Lung (tissue), 11 donors: ENCODE measurements at regions not wholly inside any gene's neighbourhood (a gene's known extent, or its start where the extent isn't known, plus 50 kb on each side); places are given as distances from the start of the nearest gene placed in this dataset.
A peak's percentile ranks its signal among the peaks of the same experiment; 100 is the strongest.

Experiments
- ATAC-seq: fragments of 200-7000 bp; cut with Tn5 transposase; one replicate; pipeline ENCODE4 v1.9.1; 2020; ENCODE audit warnings: moderate number of reproducible peaks; ENCODE audit not compliant: insufficient read depth, low FRiP score
- DNase-seq, 3 donors: peaks; one replicate each; pipeline ENCODE4 v3.0.0-alpha.2; 2013 to 2017
- H3K27ac ChIP-seq, 2 donors: one replicate each; pipeline ENCODE4 v1.5.1; 2013; ENCODE audit warnings: mild to moderate bottlenecking in 2 of 2, moderate library complexity in 2 of 2, control low read depth in 1 of 2, inconsistent platforms in 1 of 2, low read depth in 1 of 2, low read length in 1 of 2
- H3K27me3 ChIP-seq, 3 donors: one replicate each; pipeline ENCODE4 v1.5.1; 2013; ENCODE audit warnings: low read length in 2 of 3; ENCODE audit not compliant: control insufficient read depth in 3 of 3, insufficient read depth in 3 of 3
- H3K36me3 ChIP-seq, 4 donors: one replicate each; pipeline ENCODE4 v1.5.1; 2013; ENCODE audit warnings: low read length in 4 of 4, mild to moderate bottlenecking in 1 of 4, moderate library complexity in 1 of 4; ENCODE audit not compliant: control insufficient read depth in 4 of 4, insufficient read depth in 4 of 4
- H3K4me1 ChIP-seq, 5 donors: one replicate each; pipeline ENCODE4 v1.5.1; 2013; ENCODE audit warnings: low read length in 5 of 5, mild to moderate bottlenecking in 2 of 5, moderate library complexity in 1 of 5; ENCODE audit not compliant: control insufficient read depth in 5 of 5, insufficient read depth in 5 of 5
- H3K4me3 ChIP-seq: one replicate; pipeline ENCODE4 v1.5.1; 2013; ENCODE audit warnings: mild to moderate bottlenecking, control low read depth, moderate library complexity
- H3K9ac ChIP-seq, 2 donors: one replicate each; pipeline ENCODE4 v1.5.1; 2013; ENCODE audit warnings: low read length in 2 of 2, control low read depth in 1 of 2; ENCODE audit not compliant: insufficient read depth in 1 of 2
- H3K9me3 ChIP-seq, 4 donors: one replicate each; pipeline ENCODE4 v1.5.1; 2013; ENCODE audit warnings: low read length in 3 of 4, mild to moderate bottlenecking in 1 of 4, moderate library complexity in 1 of 4; ENCODE audit not compliant: control insufficient read depth in 4 of 4, insufficient read depth in 3 of 4
- CTCF ChIP-seq: IDR thresholded peaks from 2 replicates; pipeline ENCODE4 v1.5.1; 2012; ENCODE audit warnings: mild to moderate bottlenecking; ENCODE audit errors: control extremely low read depth, extremely low read depth
- WGBS, 2 donors: extraction: QIAGEN DNeasy Blood & Tissue Kit; methylation state at CpG; one replicate each; pipeline ENCODE4 v1.1.7; 2013; 5-methylcytosine and 5-hydroxymethylcytosine counted together
- donor health status: control.
- donor health status: control.
- donor health status: Bipolar disorder and iron deficiency.
- donor health status: healthy.
- donor health status: DM: yes; HTN: yes; CAD: no.

- Histone ChIP-seq H3K27ac (no peak overlapping the region), H3K9me3 (peaks cover 0 to 10% (median 0%) of the 10 kb centered on the region in 4 donors), H3K9ac (no peak overlapping the region), H3K4me3 (no peak overlapping the region), H3K27me3 (no peaks in the 10 kb centered on the region), H3K36me3 (no peaks in the 10 kb centered on the region), H3K4me1 (no peaks in the 10 kb centered on the region)
- no peak for DNase-seq
- ATAC-seq: no peak
- no peak for TF ChIP-seq CTCF
- WGBS, 2 donors: 86 to 89% methylated on average over 1 of the region's 1 CpG
These were observed 223.4 kb downstream of the CSNK1G3 start for GRCh38 chr5:123735384-123735783.

DNA sequence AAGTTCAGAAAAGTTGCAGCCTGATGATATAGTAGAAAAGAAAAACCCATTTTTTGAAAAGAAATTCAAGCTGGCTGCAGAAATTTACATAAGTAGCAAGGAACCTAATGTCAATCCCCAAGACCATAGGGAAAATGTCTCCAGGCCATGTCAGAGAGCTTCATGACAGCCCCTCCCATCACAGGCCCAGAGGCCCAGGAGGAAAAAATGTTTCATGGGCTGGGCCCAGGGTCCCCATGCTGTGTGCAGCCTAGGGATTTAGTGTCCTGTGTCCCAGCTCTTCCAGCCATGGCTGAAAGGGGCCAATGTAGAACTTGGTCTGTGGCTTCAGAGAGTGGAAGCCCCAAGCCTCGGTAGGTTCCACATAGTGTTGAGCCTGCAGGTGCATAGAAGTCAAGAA lies 220.3 kb downstream of the CSNK1G3 start:
- 84 to 99% methylated on average over 1 of the region's 1 CpG for WGBS, 2 donors
- no peak for ATAC-seq
- Histone ChIP-seq H3K9me3 (peaks cover 0 to 10% (median 0%) of the 10 kb centered on the region in 4 donors), H3K9ac (no peak overlapping the region), H3K27me3 (no peaks in the 10 kb centered on the region), H3K4me3 (no peak overlapping the region), H3K36me3 (no peaks in the 10 kb centered on the region), H3K27ac (no peak overlapping the region), H3K4me1 (no peaks in the 10 kb centered on the region)
- no peak for DNase-seq
- TF ChIP-seq CTCF: no peak

DNA sequence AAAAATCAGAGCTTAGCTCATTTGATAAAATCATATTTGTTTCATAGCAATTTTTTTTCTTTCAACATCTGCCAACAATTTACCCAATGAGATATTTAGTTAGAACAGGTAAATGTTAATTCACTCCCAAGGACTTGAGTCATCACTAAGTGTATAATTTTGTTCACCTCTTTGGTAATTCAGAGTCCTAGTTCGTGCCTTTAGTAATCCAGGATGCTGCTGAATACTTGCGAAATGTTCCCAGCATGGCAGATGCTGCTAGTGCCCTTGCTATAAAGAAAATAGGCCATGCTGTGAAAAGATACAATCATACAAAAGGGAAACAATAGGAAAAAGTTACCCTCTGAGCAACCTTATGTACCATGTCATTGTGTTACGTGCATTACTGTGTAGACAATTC lies 210.5 kb downstream of the CSNK1G3 start:
- WGBS, 2 donors: 78 to 93% methylated on average over 3 of the region's 3 CpGs
- Histone ChIP-seq H3K9ac (no peak overlapping the region), H3K9me3 (peaks cover 0 to 4% (median 0%) of the 10 kb centered on the region in 4 donors), H3K4me1 (peaks cover 0 to 30% (median 5%) of the 10 kb centered on the region in 5 donors), H3K4me3 (no peak overlapping the region), H3K36me3 (no peaks in the 10 kb centered on the region), H3K27ac (no peak overlapping the region), H3K27me3 (no peaks in the 10 kb centered on the region)
- DNase-seq (no peak), ATAC-seq (no peak)
- no peak for TF ChIP-seq CTCF

GRCh38 chr5:123721675-123722276 lies 209.8 kb downstream of the CSNK1G3 start:
- peaks cover 0 to 4% (median 0%) of the 10 kb centered on the region in 4 donors for H3K9me3 ChIP-seq
- no peak overlapping the region for H3K4me3 ChIP-seq
- H3K9ac ChIP-seq: peak overlapping the region in 1 of 2 donors; percentile 50
- no peak for ATAC-seq
- no peak overlapping the region for H3K27ac ChIP-seq
- WGBS, 2 donors: 71 to 78% methylated on average over 4 of the region's 4 CpGs
- no peak for TF ChIP-seq CTCF
- no peaks in the 10 kb centered on the region for H3K36me3 ChIP-seq
- DNase-seq: peak; percentile 72 to 94 (median 93)
- H3K4me1 ChIP-seq: peaks cover 0 to 30% (median 5%) of the 10 kb centered on the region in 5 donors
- no peaks in the 10 kb centered on the region for H3K27me3 ChIP-seq
